HG02870 (cell line): ENCODE measurements at regions not wholly inside any gene's neighbourhood (a gene's known extent, or its start where the extent isn't known, plus 50 kb on each side); places are given as distances from the start of the nearest gene placed in this dataset.
"Not testable (repeated sequence)": the region's sequence is repeated elsewhere in the genome, so short reads cannot be mapped to it uniquely, and the experiment has no call there.

Experiments
- ATAC-seq: cut with Tn5 transposase; IDR thresholded peaks from one replicate; pipeline ENCODE4 v1.9.1; 2021; ENCODE audit warnings: mild to moderate bottlenecking, moderate library complexity; ENCODE audit not compliant: unreplicated experiment

DNA sequence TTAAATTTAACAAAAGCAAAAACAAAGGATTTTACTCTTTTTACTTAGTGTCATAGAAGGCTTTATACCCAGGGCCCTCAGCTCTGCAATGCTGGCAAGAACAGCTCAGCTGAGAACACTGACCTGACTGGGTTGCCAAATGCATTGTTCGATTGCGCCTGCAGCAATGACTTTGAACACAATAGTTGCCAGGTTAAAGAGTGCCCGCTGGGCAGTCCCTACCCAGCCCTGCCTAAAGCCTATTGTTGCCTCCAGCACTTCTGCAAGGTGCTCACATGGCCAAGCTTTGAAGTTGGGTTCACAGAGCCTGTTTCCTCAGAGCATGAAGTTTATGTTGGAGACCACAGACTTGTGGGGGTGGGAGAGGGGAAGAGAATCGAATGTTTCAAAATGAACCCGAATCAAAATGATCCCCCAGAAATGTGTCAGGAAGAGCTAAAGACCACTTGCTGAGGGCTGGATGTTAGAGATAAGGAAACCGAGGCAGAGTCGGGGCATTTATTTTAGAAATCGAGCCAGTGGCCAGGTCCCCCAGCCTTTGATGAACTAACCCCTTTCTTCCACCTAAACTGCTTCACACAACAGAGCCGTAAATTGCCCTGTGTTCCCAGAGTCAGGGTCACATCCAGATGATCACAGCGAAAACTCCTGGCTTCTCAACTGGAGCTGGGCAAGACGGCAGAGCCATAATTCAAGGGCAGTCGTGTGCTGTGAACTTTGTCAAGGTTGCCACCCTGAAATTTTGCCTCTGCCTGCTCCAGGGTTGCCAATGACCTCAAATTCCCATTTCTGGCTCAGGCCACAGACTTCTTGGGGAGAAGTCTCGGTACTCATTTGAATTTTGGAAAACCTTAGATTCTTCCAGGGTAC, 55.0 kb downstream of the FOXA2 start:
- ATAC-seq = no peak

DNA sequence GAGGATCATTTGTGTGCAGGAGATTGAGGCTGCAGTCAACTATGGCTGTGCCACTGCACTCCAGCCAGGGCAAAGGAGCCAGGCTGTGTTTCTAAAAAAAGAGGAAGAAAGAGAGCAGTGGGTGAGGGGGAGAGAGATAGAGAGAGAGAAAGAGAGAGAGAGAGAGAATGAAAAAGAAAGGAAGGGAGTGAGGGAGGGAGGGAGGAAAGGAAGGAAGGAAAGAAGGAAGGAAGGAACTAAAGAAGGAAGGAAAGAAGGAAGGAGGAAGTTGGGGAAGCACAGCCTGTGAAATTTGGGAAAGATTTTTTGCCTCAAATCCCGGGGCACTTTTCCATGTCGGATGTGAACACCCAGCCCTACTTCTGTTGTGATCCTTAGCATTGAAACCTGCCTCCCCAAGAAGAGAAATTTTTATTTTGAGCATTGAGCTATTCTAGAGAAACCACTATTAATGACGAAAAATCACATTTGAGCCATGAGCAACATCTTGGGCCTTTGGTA, 57.8 kb downstream of the FOXA2 start:
- no peak for ATAC-seq

DNA sequence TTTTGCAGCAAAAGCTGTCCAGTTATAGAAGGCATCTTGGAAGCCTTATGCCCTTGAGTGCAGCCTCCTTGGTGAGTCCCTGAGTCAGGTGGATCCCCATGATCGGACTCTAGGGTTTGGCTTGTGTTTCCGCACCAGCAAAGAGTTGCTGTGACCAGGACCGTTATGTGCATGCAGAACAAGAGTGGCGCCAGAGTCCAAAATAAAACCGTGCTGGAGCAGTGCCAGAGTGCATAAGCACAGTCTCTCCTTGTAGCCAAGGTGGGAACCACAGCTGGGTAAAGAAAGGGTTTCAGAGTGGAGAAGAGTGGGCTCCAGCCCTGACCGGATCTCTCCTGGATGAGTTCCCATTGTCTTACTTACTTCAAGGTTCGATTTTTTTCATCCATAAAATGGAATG, 58.6 kb downstream of the FOXA2 start:
- ATAC-seq = no peak

DNA sequence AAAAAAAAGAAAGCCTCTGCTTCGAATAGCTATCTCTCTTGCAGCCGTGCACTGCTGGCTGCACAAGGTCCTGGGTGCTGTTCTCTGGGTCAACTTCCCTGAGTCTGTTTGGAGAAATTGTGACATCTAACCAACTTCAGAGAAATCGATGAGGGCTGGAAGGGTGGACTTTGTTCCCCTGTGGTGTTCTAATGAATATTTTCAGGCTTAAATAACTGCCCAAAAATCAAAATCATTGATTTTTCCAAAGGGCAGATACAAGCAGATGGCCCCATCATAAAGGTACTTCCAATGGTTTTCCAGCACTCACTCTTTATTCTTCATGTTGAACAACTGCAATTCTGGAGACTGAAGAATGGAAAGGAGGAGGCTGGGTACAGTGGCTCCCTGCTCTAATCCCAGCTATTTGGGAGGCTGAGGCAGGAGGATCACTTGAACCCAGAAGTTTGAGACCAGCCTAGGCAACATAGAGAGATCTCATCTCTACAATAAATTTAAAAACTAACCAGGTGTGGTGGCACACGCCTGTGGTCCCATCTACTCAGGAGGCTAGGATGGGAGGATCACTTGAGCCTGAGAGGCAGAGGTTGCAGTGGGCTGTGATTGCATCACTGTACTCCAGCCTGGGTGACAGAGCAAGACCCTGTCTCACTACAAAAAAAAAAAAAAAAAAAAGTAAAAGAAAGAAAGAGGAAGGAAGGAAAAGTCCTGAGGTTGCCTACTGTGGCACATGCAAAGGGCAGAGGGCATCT, 59.1 kb downstream of the FOXA2 start:
- ATAC-seq = no peak

DNA sequence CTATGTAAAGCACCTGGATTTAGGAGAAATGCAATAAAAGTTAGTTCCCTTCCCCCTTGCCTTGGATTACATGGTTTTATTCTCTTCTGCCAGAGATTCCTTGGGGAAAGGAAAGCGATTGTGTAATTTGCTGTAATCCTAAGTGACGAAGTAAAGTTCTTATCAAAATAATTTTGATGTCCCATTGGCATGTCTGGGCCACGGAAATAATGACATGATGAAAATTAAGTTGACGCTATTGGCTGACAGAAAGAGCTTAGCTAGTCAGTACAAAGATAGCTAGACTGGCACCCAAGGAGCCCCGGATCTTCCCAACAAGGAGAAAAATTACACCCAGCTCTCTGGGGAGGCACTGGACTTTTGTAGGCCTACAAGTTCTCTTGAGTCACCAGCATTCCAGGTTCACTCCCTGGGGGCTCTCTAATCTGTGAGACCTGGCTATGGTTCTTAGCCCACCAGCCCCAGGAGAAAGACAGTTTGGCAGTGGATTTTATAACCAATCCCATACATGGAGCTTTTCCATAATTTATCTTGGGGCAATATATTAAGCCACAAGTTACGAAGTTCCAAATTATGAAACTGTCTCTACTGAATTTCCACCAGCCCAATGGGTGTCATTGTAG, 59.9 kb downstream of the FOXA2 start:
- ATAC-seq = no peak

DNA sequence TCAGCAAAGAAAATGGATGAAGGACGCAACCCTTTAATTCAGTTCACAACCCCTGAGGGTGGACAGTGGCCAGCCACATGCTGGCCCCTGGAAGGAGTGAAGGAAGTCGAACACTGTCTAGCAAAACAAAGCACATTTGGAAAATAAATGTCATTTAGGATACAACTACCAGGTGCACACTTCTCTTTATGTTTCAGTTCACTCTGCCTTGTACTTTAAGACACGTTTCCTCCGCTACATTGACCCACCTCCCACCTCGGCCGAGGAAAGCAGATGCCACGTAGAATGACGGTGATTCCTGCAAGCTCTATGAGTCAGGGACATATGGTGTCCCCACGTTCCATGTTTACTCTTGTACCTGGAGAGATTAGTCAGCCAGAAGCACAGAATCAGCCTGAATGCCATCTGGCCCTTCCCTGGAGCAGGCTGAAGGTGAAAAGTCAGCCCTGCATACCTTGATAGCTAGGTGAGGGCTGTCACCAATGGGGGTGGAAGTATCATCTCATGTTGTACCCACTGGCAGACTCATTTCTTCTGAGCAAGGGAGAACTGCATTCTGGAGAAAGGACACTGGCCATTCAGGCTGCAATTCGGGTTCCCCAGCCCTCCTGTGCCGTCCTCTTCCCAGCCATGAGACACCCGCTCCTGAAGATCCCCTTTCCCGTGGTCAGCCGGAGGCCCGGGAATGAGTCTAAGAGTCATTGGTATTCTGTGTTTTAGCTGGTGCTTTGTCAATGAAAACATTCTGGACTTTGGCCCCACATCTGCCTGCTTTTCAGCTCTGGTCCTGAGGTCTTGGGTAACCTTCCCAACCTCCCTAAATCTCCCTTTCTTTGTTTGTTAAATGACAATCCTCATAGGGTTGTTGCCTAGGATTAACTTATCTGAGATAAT, 60.6 kb downstream of the FOXA2 start:
- ATAC-seq = no peak

DNA sequence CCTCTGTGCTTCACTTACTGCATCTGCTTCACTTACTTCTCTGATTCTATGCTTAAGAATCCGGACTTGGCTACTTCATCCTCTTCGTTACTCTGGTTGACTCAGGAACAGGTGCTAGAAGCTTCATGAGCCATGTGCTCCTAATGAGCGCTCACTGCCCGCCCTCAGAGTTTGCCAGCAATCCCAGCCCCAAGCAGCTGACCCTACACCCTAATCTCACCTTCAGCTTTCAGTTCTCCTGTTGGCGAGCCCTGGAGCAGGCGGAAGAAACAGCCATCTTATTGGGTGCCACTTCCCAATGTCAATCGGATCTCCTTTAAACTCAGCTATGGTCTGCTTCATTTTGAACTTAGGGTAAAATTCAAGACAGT, 61.3 kb downstream of the FOXA2 start:
- no peak for ATAC-seq

DNA sequence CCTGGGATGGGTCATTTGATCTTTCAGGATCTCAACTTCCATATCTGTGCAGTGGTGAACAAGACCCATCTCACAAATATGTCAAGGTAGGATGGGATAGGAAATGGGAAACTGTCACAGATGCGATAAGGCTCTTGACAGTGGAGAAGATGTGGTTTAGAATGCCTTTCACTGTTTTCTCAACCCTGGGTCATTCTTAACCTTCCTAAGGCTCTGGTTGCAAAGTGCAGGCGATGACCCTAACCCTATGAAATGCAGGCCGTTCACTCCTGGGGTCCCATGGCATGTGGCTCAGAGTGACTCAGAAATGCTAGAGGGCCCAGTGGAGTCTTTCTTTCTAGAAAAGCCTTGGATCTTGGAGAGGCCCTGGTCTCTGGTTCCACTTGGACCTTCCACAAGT, 61.7 kb downstream of the FOXA2 start:
- no peak for ATAC-seq

DNA sequence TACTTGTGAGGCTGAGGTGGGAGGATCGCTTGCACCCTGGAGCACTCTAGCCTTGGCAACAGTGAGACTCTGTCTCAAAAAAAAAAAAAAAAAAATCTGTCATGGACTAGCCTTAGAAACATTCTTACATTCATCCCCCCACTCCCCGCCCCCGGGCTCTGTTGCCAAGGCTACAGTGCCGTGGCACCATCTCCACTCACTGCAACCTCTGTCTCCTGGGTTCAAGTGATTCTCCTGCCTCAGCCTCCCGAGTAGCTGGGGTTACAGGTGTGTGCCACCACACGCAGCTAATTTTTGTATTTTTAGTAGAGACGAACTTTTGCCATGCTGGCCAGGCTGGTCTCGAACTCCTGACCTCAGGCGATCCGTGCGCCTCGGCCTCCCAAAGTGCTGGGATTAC, 62.4 kb downstream of the FOXA2 start:
- ATAC-seq = not testable (repeated sequence)

DNA sequence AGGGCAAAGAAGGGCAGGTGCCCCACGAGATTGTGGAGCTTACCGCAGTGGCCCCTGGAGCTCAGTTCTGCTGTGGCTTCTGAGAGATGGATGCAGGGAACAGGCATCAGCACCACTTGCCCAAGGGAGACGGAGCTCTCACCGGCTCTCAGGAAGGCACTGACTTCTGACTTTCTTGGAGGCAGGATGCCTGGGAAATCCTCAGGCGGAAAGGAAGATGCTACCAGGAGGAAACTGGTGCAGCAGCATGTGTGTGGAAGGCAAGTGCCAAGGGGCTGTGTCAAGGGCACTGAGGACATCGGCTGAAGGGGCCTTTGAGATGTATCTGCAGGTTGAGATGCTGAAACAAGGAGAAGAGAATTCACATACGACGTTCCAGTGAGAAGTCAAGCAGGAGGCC, 64.0 kb downstream of the FOXA2 start:
- no peak for ATAC-seq

DNA sequence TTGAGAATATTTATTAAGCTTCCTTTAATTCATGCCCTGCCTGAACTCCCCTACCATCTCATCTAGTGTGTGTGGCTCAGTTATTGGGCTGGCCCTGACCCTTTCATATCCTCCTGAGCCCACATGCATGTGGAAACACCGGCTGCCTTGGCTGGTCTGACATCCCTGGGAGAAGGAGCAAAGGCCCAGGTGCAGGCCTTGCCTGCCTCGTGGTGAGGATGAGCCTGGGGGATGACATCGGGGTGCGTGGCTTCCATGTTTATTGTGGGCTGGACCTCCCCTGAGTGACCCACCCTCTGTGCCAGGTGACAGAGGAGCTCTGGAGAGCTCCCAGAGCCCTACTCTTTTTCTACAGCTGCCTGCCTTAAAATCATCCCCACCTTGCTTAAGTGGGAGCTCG, 69.1 kb downstream of the FOXA2 start:
- ATAC-seq = no peak

DNA sequence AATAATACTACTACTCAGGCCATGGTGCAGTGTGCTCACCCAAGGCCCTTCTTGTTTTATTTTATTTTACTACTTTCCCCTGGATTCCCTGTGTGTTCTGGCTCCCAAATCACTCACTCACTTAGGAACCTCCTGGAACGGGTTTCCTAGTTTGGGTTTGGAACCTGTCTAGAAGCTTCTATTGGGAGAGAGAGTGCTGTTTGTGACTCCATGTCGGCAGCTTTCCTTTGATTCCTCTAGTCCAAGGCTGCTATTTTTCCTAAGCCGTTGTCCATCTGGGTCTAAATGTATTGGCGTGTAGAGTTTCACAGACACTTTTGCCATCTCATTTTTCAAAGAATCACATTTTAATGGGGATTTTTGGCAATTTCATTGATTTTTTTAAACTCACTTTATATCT, 70.8 kb downstream of the FOXA2 start:
- ATAC-seq = no peak

DNA sequence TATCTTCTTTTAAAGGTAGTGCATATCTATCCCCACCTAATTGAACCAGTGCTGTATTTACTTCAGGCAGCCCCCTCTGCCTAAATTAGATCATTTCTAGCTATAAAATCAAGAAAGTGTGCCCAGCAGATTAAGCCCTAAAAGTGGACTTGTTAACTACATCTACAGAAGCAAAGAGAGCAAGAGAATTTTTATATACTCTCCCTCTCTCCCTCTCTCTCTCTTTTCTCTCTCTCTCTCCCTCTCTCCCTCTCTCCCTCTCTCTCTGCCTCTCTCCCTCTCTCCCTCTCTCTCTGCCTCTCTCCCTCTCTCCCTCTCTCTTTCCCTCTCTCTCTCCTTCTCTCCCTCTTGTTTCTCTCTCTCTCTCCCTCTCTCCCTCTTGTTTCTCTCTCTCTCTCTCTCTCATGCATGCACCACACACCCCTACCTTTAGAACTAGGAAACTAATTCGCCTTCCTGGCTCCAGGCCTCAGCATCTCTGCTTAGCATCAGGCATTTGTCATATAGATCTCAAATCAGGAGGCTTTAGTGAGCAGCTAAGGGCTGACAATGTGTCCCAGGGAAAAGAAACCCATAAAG, 71.4 kb downstream of the FOXA2 start:
- ATAC-seq = no peak

DNA sequence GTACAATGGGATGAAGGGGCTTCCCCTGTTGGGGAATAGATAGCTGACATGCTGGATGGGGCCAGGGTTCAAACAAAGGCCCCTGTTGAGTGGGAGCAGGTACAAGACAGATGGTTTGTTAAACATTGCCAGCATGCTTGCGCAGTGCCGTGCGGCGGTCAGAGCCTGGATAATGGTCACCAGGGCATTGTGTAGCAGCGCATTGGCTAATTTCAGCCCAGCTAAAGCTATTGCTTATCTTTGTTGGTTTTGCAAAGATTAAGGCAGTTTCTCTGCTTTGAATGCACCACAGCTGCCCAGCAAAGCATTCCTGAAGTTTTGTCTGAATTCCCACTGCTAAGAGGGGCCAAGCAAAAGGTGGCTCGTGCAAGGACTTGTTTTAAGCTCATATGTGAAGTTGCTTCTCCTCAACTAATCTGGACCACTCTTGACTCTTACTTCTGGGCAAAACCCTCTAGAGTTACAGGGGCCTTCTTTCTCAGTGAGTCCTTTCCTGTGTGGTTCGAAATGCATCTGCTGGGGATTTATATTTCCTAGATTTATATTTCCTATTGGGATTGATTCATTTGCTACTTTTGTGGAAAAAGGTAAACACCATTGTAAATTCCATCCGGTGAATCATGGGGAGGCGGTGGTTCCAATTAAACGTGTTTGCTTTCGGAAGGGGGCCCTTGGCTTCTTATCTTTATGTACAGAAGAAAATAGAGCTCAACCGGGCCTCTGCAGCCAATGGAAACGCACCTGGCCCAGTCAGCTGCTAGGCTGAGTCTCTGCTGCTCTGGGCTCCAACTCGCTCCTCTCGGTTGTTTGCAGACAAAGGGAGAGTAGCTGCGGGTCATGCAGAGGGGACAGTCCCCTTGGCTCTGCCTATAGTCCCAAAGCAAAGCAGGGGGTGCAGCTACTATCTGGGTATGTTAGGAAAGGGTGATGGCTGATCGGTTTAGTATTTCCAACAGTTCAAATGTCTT, 72.1 kb downstream of the FOXA2 start:
- ATAC-seq = no peak

DNA sequence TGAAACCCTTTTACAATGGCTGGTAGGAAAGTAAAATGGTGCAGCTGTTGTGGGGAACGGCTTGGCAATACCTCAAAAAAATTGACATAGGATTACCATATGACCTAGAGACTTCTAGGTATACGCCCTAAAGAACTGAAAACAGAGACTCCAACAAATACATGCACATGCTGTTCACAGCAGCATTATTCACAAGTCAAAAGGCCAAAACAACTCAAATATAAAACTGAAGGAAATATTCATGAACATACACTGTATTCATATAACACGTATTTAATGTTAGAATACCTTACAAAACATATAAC, 74.6 kb downstream of the FOXA2 start:
- no peak for ATAC-seq

DNA sequence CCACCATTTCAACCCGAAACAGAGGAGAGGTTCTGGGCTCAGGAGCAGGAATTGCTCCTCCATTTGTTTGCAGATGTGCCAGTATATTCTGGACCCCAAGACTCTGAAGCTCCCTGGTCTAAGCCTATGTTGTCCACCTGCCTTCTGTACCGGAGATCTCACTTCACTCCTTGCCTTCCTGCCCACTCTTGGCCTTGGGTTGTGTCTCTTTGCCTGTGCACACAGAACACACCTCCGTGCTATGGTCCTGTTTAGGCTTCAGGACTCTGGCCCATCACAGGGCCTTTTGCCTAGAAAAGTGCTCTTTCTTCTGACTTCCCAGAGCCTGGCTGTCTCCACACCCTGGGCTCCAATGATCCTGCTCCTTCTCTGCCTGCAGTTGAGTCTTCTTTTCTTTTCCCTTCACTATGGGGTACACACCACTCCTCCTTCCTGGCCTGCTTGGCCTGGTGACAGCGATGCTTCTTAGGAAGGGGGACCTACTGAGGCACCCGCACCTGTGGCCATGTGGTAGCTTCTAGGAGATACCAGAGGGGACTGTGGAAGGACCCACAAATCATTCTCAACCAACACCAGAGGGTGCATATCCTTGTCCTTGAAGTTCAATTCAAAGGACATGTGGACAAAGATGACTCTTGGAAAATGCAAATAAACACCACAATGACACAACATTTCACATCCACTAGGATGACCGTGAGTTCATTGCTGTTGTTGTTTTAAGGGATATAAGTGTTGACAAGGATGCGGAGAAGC, 75.1 kb downstream of the FOXA2 start:
- no peak for ATAC-seq

DNA sequence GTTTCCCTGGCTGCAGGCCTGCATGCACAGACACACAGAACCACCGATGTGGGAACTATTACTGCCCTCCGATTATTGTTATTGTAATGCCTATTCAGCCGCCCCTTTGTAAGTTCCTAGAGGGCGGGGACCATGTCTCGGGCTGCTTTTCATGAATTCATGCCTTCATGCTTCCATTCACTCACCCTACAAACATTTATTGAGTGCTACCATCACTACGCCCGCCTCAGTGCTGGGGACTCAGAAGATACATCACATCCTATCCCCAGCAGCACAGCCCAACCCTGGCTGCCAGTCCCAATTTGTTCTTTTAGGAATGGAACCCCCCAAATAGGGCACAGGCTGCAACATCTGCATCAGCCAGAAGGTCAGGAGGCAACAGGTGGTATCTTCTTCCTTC, 75.9 kb downstream of the FOXA2 start:
- no peak for ATAC-seq

DNA sequence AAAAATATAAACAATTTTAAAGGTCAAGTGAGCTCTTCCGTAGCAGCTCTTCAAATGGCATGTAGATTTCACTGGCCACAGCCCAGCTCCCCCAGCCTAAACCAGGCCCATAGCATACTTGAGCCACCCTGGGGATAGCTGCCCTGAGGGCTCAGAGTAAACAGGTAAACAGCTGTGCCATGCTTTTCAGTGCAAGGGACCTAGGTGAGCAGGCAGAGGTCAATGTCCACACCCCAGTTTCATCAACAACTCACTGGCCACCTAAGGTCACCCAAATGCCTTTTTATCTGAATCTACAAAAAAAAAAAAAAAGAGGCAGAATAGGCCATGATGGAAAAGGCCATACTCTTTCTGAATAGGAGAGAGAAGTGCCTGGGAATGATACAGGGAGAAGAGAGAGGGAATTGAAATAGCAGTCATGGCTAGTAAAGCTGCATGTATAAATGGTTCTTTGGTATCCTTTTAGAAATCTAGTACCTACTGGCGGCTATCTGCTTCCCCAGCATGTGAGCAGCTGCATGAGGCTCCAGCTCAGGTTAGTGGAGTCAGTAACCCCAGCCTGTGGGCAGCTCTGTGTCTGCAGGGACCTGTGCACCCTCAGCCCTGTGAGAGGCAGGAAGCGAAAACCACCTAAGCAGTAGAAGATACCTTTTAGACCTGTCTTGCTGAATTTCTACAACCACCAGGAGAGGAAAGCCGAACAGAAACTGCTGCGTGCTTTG, 77.0 kb downstream of the FOXA2 start:
- ATAC-seq = no peak
